Neural progenitor cell (in vitro differentiated cells): ENCODE measurements at regions not wholly inside any gene's neighbourhood (a gene's known extent, or its start where the extent isn't known, plus 50 kb on each side); places are given as distances from the start of the nearest gene placed in this dataset.

ENCODE experiments used
- DNase-seq: peaks from one replicate; pipeline ENCODE4 v3.0.0-alpha.2; 2016; ENCODE audit warnings: low spot score
- H2AFZ ChIP-seq: fragments of 200-600 bp; sonication (generic); replicated peaks from 2 replicates; pipeline ENCODE4 v1.6.1; 2016; ENCODE audit warnings: antibody characterized with exemption
- H3F3A ChIP-seq: fragments of 200-600 bp; sonication (generic); 2 replicates; pipeline ENCODE4 v1.6.1; 2016; ENCODE audit warnings: antibody characterized with exemption, low read depth
- H3K27ac ChIP-seq: fragments of 200-600 bp; sonication (generic); 2 replicates; pipeline ENCODE4 v1.5.1; 2016; ENCODE audit warnings: mild to moderate bottlenecking
- H3K27me3 ChIP-seq: fragments of 200-600 bp; sonication (generic); 2 replicates; pipeline ENCODE4 v1.6.1; 2016; ENCODE audit warnings: mild to moderate bottlenecking, moderate library complexity
- H3K36me3 ChIP-seq: fragments of 200-600 bp; sonication (generic); 2 replicates; pipeline ENCODE4 v1.5.1; 2016
- H3K4me1 ChIP-seq: fragments of 200-600 bp; sonication (generic); 2 replicates; pipeline ENCODE4 v1.6.1; 2016; ENCODE audit warnings: mixed run types
- H3K4me2 ChIP-seq: fragments of 200-600 bp; sonication (generic); 2 replicates; pipeline ENCODE4 v1.6.1; 2016
- H3K4me3 ChIP-seq: fragments of 200-600 bp; sonication (generic); 2 replicates; pipeline ENCODE4 v1.5.1; 2016
- H3K79me2 ChIP-seq: fragments of 200-600 bp; sonication (generic); 2 replicates; pipeline ENCODE4 v1.6.1; 2016; ENCODE audit warnings: low read depth
- H3K9ac ChIP-seq: fragments of 200-600 bp; sonication (generic); 2 replicates; pipeline ENCODE4 v1.6.1; 2016
- H3K9me3 ChIP-seq: fragments of 200-600 bp; sonication (generic); 2 replicates; pipeline ENCODE4 v1.5.1; 2016; ENCODE audit warnings: low read depth
- H4K20me1 ChIP-seq: fragments of 200-600 bp; sonication (generic); 2 replicates; pipeline ENCODE4 v1.6.1; 2016; ENCODE audit warnings: low read depth
- H3K27ac Mint-ChIP-seq: 3 replicates; pipeline ENCODE4 v1.8.0; 2021; ENCODE audit warnings: mixed read lengths
- H3K27me3 Mint-ChIP-seq: 2 replicates; pipeline ENCODE4 v1.8.0; 2022; ENCODE audit warnings: low read depth, mild to moderate bottlenecking, inconsistent platforms, moderate library complexity, mixed read lengths; ENCODE audit not compliant: insufficient read depth
- H3K36me3 Mint-ChIP-seq: 3 replicates; pipeline ENCODE4 v1.8.0; 2021; ENCODE audit warnings: mixed read lengths
- H3K4me1 Mint-ChIP-seq: 3 replicates; pipeline ENCODE4 v1.8.0; 2021; ENCODE audit warnings: mixed read lengths
- H3K4me3 Mint-ChIP-seq: 3 replicates; pipeline ENCODE4 v1.8.0; 2021; ENCODE audit warnings: mild to moderate bottlenecking, moderate library complexity, mixed read lengths
- H3K9me3 Mint-ChIP-seq: 3 replicates; pipeline ENCODE4 v1.8.0; 2020; ENCODE audit warnings: mixed read lengths
- CTCF ChIP-seq: fragments of 200-600 bp; sonication (generic); IDR thresholded peaks from 2 replicates; pipeline ENCODE4 v1.5.1; 2017; ENCODE audit warnings: antibody characterized with exemption, mild to moderate bottlenecking
- EZH2 ChIP-seq: fragments of 200-600 bp; sonication (generic); IDR thresholded peaks from 2 replicates; pipeline ENCODE4 v1.6.1; 2017; ENCODE audit warnings: antibody characterized with exemption, mild to moderate bottlenecking, moderate library complexity
- EZH2phosphoT487 ChIP-seq: fragments of 200-600 bp; sonication (generic); IDR thresholded peaks from 2 replicates; pipeline ENCODE4 v1.6.1; 2017; ENCODE audit warnings: antibody characterized with exemption

- Mint-ChIP-seq H3K27me3 (peaks cover 5% of the 10 kb centered on the region), H3K9me3 (no peaks in the 10 kb centered on the region), H3K4me1 (peaks cover 67% of the 10 kb centered on the region), H3K27ac (no peak overlapping the region), H3K4me3 (no peak overlapping the region), H3K36me3 (no peaks in the 10 kb centered on the region)
- Histone ChIP-seq H3K9ac (no peak overlapping the region), H3K27ac (no peak overlapping the region), H3K36me3 (no peaks in the 10 kb centered on the region), H4K20me1 (peaks cover 12% of the 10 kb centered on the region), H3K4me3 (no peak overlapping the region), H2AFZ (no peak overlapping the region), H3K4me2 (no peak overlapping the region), H3K4me1 (peaks cover 38% of the 10 kb centered on the region), H3K27me3 (no peaks in the 10 kb centered on the region), H3F3A (peaks cover 12% of the 10 kb centered on the region), H3K79me2 (no peaks in the 10 kb centered on the region), H3K9me3 (no peaks in the 10 kb centered on the region)
- no peak for TF ChIP-seq EZH2
- no peak for DNase-seq
Measured at GRCh38 chr5:3190930-3191329, 404.7 kb upstream of the IRX1 start.

GRCh38 chr5:3190433-3190832, 405.2 kb upstream of the IRX1 start:
- peaks cover 5% of the 10 kb centered on the region for H3K27me3 Mint-ChIP-seq

DNA sequence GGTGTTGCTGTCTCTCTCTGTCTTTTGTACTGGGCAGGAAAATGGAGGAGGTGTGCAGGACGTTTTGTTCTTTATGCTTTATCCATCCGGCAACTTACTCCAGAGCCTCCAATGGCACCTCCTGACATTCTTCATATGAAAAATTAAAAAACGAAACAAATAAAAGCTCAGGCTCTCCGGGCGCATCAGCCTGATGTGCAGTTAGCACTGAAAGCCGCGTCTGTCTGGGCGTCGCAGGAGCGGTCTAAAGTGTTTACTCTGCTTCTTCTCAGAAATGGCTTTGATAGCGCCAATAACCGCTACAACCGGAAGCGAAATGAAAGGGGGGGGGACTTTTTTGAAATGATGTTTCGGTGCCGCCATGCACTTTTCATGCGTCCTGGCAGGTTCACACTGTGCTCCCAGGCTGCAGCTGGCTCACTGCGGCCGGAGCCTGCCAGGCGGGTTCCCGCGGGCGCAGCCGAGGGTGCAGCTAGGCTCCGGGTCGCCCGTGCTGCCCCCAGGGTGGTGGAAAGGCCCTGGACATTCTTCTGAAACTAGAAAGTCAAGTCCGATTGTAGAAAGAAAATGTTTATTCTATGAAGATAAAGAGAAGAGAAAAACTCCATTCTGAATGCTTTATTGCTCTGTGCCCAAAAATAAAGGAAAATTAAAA, 407.7 kb upstream of the IRX1 start:
- DNase-seq, result no peak
- Histone ChIP-seq H3K4me3 (no peak overlapping the region), H3K9ac (no peak overlapping the region), H3F3A (no peaks in the 10 kb centered on the region), H3K9me3 (no peaks in the 10 kb centered on the region), H3K4me1 (peaks cover 19% of the 10 kb centered on the region), H3K79me2 (no peaks in the 10 kb centered on the region), H4K20me1 (no peaks in the 10 kb centered on the region), H3K27me3 (no peaks in the 10 kb centered on the region), H2AFZ (no peak overlapping the region), H3K36me3 (no peaks in the 10 kb centered on the region), H3K27ac (no peak overlapping the region), H3K4me2 (no peak overlapping the region)
- Mint-ChIP-seq H3K27me3 (peaks cover 10% of the 10 kb centered on the region), H3K36me3 (no peaks in the 10 kb centered on the region), H3K9me3 (no peaks in the 10 kb centered on the region), H3K4me3 (no peak overlapping the region), H3K4me1 (peaks cover 55% of the 10 kb centered on the region), H3K27ac (no peak overlapping the region)
- no peak for TF ChIP-seq EZH2
- no peak for TF ChIP-seq CTCF
- TF ChIP-seq EZH2phosphoT487, result no peak

More at GRCh38 chr5:3190433-3190832, 405.2 kb upstream of the IRX1 start:
- H3K79me2 ChIP-seq, result no peaks in the 10 kb centered on the region
- no peak overlapping the region for H3K4me3 ChIP-seq
- H3K4me1 ChIP-seq, result peaks cover 38% of the 10 kb centered on the region
- no peak for TF ChIP-seq CTCF
- TF ChIP-seq EZH2, result no peak
- TF ChIP-seq EZH2phosphoT487, result no peak
- no peaks in the 10 kb centered on the region for H3K27me3 ChIP-seq
- no peaks in the 10 kb centered on the region for H3K36me3 ChIP-seq
- peaks cover 12% of the 10 kb centered on the region for H4K20me1 ChIP-seq
- peaks cover 11% of the 10 kb centered on the region for H3F3A ChIP-seq
- no peak overlapping the region for H3K9ac ChIP-seq
- H3K9me3 ChIP-seq, result no peaks in the 10 kb centered on the region
- no peak overlapping the region for H2AFZ ChIP-seq
- peaks cover 67% of the 10 kb centered on the region for H3K4me1 Mint-ChIP-seq
- H3K27ac Mint-ChIP-seq, result no peak overlapping the region
- H3K27ac ChIP-seq, result no peak overlapping the region
- H3K9me3 Mint-ChIP-seq, result no peaks in the 10 kb centered on the region
- no peak overlapping the region for H3K4me2 ChIP-seq
- H3K36me3 Mint-ChIP-seq, result no peaks in the 10 kb centered on the region
- DNase-seq, result no peak
- no peak overlapping the region for H3K4me3 Mint-ChIP-seq

DNA sequence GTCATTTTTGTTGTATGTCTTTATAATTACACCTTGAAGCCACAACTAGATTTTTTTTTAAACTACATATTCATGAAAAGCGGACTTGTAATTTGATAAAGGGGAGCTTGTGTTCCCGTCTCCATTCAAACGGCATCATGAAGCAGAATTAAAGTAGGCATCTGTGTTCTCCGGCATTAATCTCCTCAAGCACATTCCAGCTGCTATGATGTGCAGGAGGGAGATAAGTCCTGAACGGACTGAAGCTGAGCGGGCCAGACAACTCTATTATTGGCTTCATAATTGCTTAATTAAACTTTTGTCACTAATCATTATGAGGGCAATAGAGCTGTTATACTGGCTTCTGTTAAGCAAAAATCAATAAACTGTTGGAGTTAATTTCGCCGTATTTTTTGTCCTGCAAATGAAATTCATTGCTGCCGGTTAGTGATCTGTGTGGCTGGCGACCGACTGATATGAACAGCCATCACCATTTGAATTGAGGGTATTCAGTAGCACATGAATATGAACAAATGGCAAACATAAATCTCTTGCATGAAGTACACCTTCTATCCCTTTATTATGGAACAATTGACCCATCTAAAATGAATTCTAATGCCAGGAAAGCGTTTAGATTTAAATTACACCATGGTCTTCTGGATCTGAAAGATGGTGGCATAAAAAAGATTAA, 408.8 kb upstream of the IRX1 start:
- Histone ChIP-seq H2AFZ (no peak overlapping the region), H3K9ac (no peak overlapping the region), H3K4me3 (no peak overlapping the region), H3K27me3 (no peaks in the 10 kb centered on the region), H3K4me1 (peaks cover 22% of the 10 kb centered on the region), H3K27ac (no peak overlapping the region), H3K4me2 (peak overlapping the region; percentile 52), H3K9me3 (no peaks in the 10 kb centered on the region), H3F3A (no peaks in the 10 kb centered on the region), H3K36me3 (no peaks in the 10 kb centered on the region), H3K79me2 (no peaks in the 10 kb centered on the region), H4K20me1 (no peaks in the 10 kb centered on the region)
- H3K36me3 Mint-ChIP-seq, result no peaks in the 10 kb centered on the region
- peak; percentile 51 for DNase-seq
- peaks cover 7% of the 10 kb centered on the region for H3K27me3 Mint-ChIP-seq
- H3K9me3 Mint-ChIP-seq, result no peaks in the 10 kb centered on the region
- H3K27ac Mint-ChIP-seq, result no peak overlapping the region
- TF ChIP-seq EZH2 (no peak), CTCF (no peak), EZH2phosphoT487 (no peak)
- peak overlapping the region; percentile 50 for H3K4me3 Mint-ChIP-seq
- H3K4me1 Mint-ChIP-seq, result peaks cover 45% of the 10 kb centered on the region
